ENCODE measurements at regions not wholly inside any gene's neighbourhood (a gene's known extent, or its start where the extent isn't known, plus 50 kb on each side); places are given as distances from the start of the nearest gene placed in this dataset.

DNA sequence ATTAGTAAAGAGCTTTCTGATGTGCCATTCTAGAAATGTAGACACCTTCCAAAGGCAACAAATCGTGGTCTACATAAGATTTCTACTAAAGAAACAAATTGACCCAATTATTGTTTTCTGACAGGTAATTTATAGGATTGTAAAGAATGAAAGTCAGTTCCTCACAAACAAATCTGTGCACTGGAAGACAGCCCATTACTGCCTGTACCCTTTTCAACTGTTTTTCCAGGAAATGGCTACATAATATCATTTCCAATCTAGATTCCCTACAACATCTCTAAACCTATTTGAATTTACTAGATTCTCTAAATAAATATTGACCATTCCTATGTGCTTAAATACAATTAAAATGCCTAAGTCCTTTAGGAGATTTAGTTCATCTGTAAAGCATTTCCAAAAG lies 939.1 kb downstream of the FSCB start:
- TF ChIP-seq, protein P1, sequence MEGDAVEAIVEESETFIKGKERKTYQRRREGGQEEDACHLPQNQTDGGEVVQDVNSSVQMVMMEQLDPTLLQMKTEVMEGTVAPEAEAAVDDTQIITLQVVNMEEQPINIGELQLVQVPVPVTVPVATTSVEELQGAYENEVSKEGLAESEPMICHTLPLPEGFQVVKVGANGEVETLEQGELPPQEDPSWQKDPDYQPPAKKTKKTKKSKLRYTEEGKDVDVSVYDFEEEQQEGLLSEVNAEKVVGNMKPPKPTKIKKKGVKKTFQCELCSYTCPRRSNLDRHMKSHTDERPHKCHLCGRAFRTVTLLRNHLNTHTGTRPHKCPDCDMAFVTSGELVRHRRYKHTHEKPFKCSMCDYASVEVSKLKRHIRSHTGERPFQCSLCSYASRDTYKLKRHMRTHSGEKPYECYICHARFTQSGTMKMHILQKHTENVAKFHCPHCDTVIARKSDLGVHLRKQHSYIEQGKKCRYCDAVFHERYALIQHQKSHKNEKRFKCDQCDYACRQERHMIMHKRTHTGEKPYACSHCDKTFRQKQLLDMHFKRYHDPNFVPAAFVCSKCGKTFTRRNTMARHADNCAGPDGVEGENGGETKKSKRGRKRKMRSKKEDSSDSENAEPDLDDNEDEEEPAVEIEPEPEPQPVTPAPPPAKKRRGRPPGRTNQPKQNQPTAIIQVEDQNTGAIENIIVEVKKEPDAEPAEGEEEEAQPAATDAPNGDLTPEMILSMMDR (IDR thresholded peaks at IDR 0.05), result no peak
- no peak for TF ChIP-seq POLR2A (IDR thresholded peaks at IDR 0.05)
